Vagina (tissue), 2 donors: ENCODE measurements at regions not wholly inside any gene's neighbourhood (a gene's known extent, or its start where the extent isn't known, plus 50 kb on each side); places are given as distances from the start of the nearest gene placed in this dataset.

ENCODE experiments used
- DNase-seq, 2 donors: peaks; one replicate each; pipeline ENCODE4 v3.0.0-alpha.2; 2017; ENCODE audit errors: extremely low spot score in 2 of 2
- H3K27ac ChIP-seq: fragments of 200-600 bp; sonication (generic); one replicate; pipeline ENCODE4 v1.5.1; 2019
- H3K27me3 ChIP-seq: fragments of 200-600 bp; sonication (generic); one replicate; pipeline ENCODE4 v1.5.1; 2019
- H3K36me3 ChIP-seq, 2 donors: fragments of 200-600 bp; sonication (generic); one replicate each; pipeline ENCODE4 v1.5.1; 2017 to 2019
- H3K4me1 ChIP-seq: fragments of 200-600 bp; sonication (generic); one replicate; pipeline ENCODE4 v1.5.1; 2019
- H3K4me3 ChIP-seq, 2 donors: fragments of 200-600 bp; sonication (generic); 1 replicate in 1 of 2; 2 replicates in 1 of 2; pipeline ENCODE4 v1.5.1; 2016 to 2019
- H3K9me3 ChIP-seq: fragments of 200-600 bp; sonication (generic); one replicate; pipeline ENCODE4 v1.5.1; 2019
- POLR2A ChIP-seq, 2 donors: fragments of 450-650 bp; IDR thresholded peaks; one replicate each; pipeline ENCODE4 v1.6.1; 2017; ENCODE audit warnings: antibody characterized with exemption in 2 of 2, mild to moderate bottlenecking in 2 of 2, moderate library complexity in 2 of 2
- POLR2AphosphoS5 ChIP-seq, 2 donors: sonication (generic); formaldehyde crosslinking; IDR thresholded peaks; one replicate each; pipeline ENCODE4 v1.9.0; 2017; ENCODE audit warnings: antibody characterized with exemption in 2 of 2, mild to moderate bottlenecking in 2 of 2, low read depth in 1 of 2; ENCODE audit not compliant: insufficient read depth in 1 of 2
- intact Hi-C: fragments of 100-400 bp; cut with DNase I; formaldehyde crosslinking; loops from one replicate; pipeline ENCODE4 v1.15.1; 2023
- TF ChIP-seq, protein P1 (sequence below), 3 experiments: fragments of 450-650 bp in 2 of 3; fragments of 200-600 bp in 1 of 3; sonication (generic) in 1 of 3; IDR thresholded peaks; one replicate each; pipeline ENCODE4 v1.5.1; 2017 to 2019; ENCODE audit warnings: antibody characterized with exemption in 3 of 3, mild to moderate bottlenecking in 2 of 3, moderate library complexity in 2 of 3

DNA sequence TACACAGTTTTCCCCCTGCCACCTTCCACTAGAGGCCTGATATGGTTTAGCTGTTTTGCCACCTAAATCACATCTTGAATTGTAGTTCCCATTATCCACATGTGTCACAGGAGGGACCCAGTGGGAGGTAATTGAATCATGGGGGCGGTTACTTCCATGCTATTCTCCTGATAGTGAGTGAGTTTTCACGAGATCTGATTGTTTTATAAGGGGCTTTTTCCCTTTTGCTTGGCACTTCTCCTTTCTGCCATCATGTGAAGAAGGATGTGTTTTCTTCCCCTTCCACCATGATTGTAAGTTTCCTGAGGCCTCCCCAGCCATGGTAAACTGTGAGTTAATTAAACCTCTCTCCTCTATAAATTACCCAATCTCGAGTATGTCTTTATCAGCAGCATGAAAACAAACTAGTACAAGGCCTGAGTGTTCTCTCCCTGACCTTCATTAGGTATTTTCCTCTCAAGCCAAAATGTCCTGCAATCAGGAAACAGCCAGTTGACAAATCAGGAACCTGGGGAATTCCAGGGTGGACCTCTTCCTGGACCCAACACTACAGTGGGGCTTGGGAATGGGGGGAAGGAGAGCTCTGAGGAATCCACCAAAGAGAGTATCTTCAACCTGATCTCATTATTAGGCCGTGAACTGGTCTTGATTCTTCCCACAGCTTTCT, 129.9 kb downstream of the TXNL1 start:
- no peak overlapping the region for H3K4me3 ChIP-seq
- no peaks in the 10 kb centered on the region for H3K27me3 ChIP-seq
- TF ChIP-seq POLR2AphosphoS5 (IDR thresholded peaks at IDR 0.05; ENCODE audit: insufficient read depth in 1 of 2, low read depth in 1 of 2) = no peak
- TF ChIP-seq, protein P1, sequence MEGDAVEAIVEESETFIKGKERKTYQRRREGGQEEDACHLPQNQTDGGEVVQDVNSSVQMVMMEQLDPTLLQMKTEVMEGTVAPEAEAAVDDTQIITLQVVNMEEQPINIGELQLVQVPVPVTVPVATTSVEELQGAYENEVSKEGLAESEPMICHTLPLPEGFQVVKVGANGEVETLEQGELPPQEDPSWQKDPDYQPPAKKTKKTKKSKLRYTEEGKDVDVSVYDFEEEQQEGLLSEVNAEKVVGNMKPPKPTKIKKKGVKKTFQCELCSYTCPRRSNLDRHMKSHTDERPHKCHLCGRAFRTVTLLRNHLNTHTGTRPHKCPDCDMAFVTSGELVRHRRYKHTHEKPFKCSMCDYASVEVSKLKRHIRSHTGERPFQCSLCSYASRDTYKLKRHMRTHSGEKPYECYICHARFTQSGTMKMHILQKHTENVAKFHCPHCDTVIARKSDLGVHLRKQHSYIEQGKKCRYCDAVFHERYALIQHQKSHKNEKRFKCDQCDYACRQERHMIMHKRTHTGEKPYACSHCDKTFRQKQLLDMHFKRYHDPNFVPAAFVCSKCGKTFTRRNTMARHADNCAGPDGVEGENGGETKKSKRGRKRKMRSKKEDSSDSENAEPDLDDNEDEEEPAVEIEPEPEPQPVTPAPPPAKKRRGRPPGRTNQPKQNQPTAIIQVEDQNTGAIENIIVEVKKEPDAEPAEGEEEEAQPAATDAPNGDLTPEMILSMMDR (IDR thresholded peaks at IDR 0.05) = no peak
- TF ChIP-seq POLR2A (IDR thresholded peaks at IDR 0.05) = no peak
- H3K4me1 ChIP-seq = no peaks in the 10 kb centered on the region
- intact Hi-C loops = no loop called here
- no peaks in the 10 kb centered on the region for H3K36me3 ChIP-seq
- H3K27ac ChIP-seq = no peak overlapping the region
- no peaks in the 10 kb centered on the region for H3K9me3 ChIP-seq
- DNase-seq = no peak

GRCh38 chr18:56505971-56506370, 132.4 kb downstream of the TXNL1 start:
- Histone ChIP-seq H3K36me3 (no peaks in the 10 kb centered on the region), H3K4me1 (no peaks in the 10 kb centered on the region), H3K27me3 (no peaks in the 10 kb centered on the region), H3K27ac (no peak overlapping the region), H3K9me3 (no peaks in the 10 kb centered on the region), H3K4me3 (no peak overlapping the region)
- intact Hi-C loops = no loop called here
- no peak for DNase-seq
- TF ChIP-seq, protein P1 (IDR thresholded peaks at IDR 0.05) = no peak
- TF ChIP-seq POLR2AphosphoS5 (IDR thresholded peaks at IDR 0.05; ENCODE audit: insufficient read depth in 1 of 2, low read depth in 1 of 2) (no peak), POLR2A (IDR thresholded peaks at IDR 0.05) (no peak)

DNA sequence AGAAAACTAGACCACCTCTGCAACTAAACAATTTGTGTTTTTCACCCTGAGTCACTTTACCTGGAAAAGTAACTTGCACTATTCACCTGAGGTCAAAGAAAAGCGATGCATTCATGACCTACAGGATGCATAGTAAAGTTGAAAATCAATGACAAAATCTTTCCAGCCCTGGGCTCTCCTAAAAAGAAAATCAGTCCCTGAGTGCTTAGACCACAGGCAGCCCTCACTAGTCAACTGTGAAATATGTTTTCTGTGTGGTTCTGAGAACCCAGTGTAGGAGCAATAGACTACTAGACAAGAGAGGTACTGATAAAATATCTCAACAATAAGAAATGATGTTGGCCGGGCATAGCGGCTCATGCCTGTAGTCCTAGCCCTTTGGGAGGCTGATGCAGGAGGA, 133.1 kb downstream of the TXNL1 start:
- no peak overlapping the region for H3K4me3 ChIP-seq
- no peaks in the 10 kb centered on the region for H3K27me3 ChIP-seq
- TF ChIP-seq POLR2A (IDR thresholded peaks at IDR 0.05) (no peak), POLR2AphosphoS5 (IDR thresholded peaks at IDR 0.05; ENCODE audit: insufficient read depth in 1 of 2, low read depth in 1 of 2) (no peak)
- TF ChIP-seq, protein P1 (IDR thresholded peaks at IDR 0.05) = no peak
- H3K4me1 ChIP-seq = no peaks in the 10 kb centered on the region
- H3K36me3 ChIP-seq = no peaks in the 10 kb centered on the region
- no peaks in the 10 kb centered on the region for H3K9me3 ChIP-seq
- no peak overlapping the region for H3K27ac ChIP-seq
- DNase-seq = no peak
- intact Hi-C loops = no loop called here

GRCh38 chr18:56501896-56502295, 136.5 kb downstream of the TXNL1 start:
- Histone ChIP-seq H3K4me3 (no peak overlapping the region), H3K36me3 (no peaks in the 10 kb centered on the region), H3K27me3 (no peaks in the 10 kb centered on the region), H3K27ac (peak overlapping the region; percentile 38), H3K9me3 (no peaks in the 10 kb centered on the region), H3K4me1 (no peaks in the 10 kb centered on the region)
- no peak for DNase-seq
- TF ChIP-seq POLR2AphosphoS5 (IDR thresholded peaks at IDR 0.05; ENCODE audit: insufficient read depth in 1 of 2, low read depth in 1 of 2) = no peak
- TF ChIP-seq, protein P1 (IDR thresholded peaks at IDR 0.05) = no peak
- TF ChIP-seq POLR2A (IDR thresholded peaks at IDR 0.05) = no peak
- intact Hi-C loops = no loop called here

DNA sequence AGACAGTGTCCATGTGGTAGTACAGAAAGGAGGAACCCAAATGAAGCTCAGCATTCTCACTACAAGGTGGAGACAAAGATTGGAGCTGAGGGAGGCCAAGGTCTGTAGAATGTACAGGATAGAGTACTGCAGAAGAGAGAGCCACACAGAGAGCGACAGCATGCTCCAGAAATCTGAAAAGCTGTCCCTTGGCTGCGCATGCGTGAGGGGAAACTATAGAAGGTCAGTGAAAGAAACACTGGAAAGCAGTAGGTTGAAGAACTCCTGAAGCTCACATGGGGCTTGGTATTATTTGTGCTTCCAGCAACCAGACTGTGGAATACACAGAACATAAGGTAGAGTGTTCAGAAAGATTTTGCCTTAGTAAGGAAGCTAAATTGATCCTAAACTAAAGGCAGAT, 142.5 kb downstream of the TXNL1 start:
- H3K4me3 ChIP-seq = no peak overlapping the region
- H3K27me3 ChIP-seq = no peaks in the 10 kb centered on the region
- intact Hi-C loops = no loop called here
- H3K4me1 ChIP-seq = no peaks in the 10 kb centered on the region
- no peak overlapping the region for H3K27ac ChIP-seq
- TF ChIP-seq POLR2A (IDR thresholded peaks at IDR 0.05) = no peak
- TF ChIP-seq POLR2AphosphoS5 (IDR thresholded peaks at IDR 0.05; ENCODE audit: insufficient read depth in 1 of 2, low read depth in 1 of 2) = no peak
- TF ChIP-seq, protein P1 (IDR thresholded peaks at IDR 0.05) = no peak
- no peaks in the 10 kb centered on the region for H3K36me3 ChIP-seq
- DNase-seq = no peak
- H3K9me3 ChIP-seq = no peaks in the 10 kb centered on the region
